ENCODE measurements at regions not wholly inside any gene's neighbourhood (a gene's known extent, or its start where the extent isn't known, plus 50 kb on each side); places are given as distances from the start of the nearest gene placed in this dataset.

DNA sequence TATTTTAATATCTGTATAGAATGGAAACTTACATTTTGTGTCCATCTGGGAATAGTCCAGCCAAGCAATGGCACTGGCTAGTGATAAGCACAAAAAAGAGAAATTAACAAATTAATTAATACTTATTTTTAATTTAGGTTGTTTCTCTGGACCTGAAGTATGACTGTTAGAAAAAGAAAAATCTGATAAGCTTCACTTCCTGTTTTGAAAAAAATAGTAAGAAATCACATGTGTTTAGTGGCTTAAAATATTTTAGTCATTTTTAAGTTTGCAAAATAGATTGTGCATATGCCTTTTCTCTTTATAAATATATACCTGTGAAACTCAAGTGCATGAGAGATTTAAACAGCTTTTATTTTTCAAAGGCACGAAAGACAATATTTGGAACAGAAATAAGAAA is 50.1 kb upstream of the CREB5 start:
- no peaks in the 10 kb centered on the region for H3K36me3 ChIP-seq
- Mint-ChIP-seq H3K4me3 (no peak overlapping the region), H3K27ac (no peak overlapping the region), H3K36me3 (peaks cover 2% of the 10 kb centered on the region), H3K27me3 (ENCODE audit: insufficient read depth, low read depth) (peaks cover 5% of the 10 kb centered on the region), H3K9me3 (peaks cover 17% of the 10 kb centered on the region), H3K4me1 (peaks cover 16% of the 10 kb centered on the region)
- DNase-seq (ENCODE audit: low spot score) = no peak
- no peaks in the 10 kb centered on the region for H3K79me2 ChIP-seq (ENCODE audit: low read depth)
- H3K4me1 ChIP-seq = peaks cover 14% of the 10 kb centered on the region
- TF ChIP-seq, protein P1, sequence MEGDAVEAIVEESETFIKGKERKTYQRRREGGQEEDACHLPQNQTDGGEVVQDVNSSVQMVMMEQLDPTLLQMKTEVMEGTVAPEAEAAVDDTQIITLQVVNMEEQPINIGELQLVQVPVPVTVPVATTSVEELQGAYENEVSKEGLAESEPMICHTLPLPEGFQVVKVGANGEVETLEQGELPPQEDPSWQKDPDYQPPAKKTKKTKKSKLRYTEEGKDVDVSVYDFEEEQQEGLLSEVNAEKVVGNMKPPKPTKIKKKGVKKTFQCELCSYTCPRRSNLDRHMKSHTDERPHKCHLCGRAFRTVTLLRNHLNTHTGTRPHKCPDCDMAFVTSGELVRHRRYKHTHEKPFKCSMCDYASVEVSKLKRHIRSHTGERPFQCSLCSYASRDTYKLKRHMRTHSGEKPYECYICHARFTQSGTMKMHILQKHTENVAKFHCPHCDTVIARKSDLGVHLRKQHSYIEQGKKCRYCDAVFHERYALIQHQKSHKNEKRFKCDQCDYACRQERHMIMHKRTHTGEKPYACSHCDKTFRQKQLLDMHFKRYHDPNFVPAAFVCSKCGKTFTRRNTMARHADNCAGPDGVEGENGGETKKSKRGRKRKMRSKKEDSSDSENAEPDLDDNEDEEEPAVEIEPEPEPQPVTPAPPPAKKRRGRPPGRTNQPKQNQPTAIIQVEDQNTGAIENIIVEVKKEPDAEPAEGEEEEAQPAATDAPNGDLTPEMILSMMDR (IDR thresholded peaks at IDR 0.05) = no peak
- TF ChIP-seq EZH2phosphoT487 (IDR thresholded peaks at IDR 0.05) (no peak), EZH2 (IDR thresholded peaks at IDR 0.05) (no peak)
- no peaks in the 10 kb centered on the region for H4K20me1 ChIP-seq (ENCODE audit: low read depth)
- no peaks in the 10 kb centered on the region for H3K9me3 ChIP-seq (ENCODE audit: low read depth)
- H3K9ac ChIP-seq = no peak overlapping the region
- no peak overlapping the region for H2AFZ ChIP-seq (replicated peaks)
- H3F3A ChIP-seq (ENCODE audit: low read depth) = peaks cover 10% of the 10 kb centered on the region
- no peaks in the 10 kb centered on the region for H3K27me3 ChIP-seq
- H3K4me2 ChIP-seq = no peak overlapping the region
- H3K4me3 ChIP-seq = no peak overlapping the region
- H3K27ac ChIP-seq = no peak overlapping the region

Measured in neural progenitor cell (in vitro differentiated cells).